ENCODE measurements at regions not wholly inside any gene's neighbourhood (a gene's known extent, or its start where the extent isn't known, plus 50 kb on each side); places are given as distances from the start of the nearest gene placed in this dataset.
"Not testable (repeated sequence)": the region's sequence is repeated elsewhere in the genome, so short reads cannot be mapped to it uniquely, and the experiment has no call there.

DNA sequence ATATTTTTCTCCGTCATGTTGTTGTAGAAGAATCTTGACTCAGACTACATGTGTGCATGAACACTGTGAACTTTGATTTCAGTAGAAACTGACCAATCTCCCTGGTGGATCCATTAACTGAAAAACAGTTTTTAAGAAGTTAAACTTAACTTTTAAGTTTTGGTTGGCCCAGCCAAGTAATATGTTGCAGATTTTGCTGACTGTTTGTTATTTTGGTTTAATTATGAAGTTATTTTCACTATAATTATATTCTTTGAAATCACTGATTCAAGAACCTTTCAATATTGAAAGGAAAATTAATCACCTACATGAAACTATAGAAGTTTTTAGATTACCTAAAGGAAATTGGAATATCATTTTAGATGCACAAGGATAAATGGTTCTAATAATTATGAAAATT, 373.6 kb upstream of the COX7C start:
- no peak for DNase-seq

- DNase-seq: no peak
Observed at GRCh38 chr5:86257871-86258270, 359.9 kb upstream of the COX7C start.

- DNase-seq: not testable (repeated sequence)
Observed at GRCh38 chr5:86284400-86285190, 333.1 kb upstream of the COX7C start.

DNA sequence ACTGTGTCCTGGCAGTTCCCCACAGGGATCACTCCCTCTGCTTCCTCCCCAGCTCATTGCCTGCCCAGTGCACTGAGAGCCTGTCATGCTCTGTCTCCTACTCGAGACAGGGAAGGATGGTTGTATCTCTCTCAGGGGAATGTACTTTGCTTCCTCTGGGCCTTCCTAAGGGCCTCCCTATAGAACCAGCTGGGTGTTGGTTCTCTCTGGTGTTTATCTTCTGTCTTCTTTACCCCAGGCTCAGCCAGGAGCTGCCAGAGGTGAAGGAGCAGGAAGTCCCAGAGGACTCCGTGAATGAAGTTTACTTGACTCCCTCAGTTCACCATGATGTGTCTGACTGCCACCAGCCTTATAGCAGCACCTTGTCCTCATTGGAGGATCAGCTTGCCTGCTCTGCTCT, 330.3 kb upstream of the COX7C start:
- DNase-seq: not testable (repeated sequence)

DNA sequence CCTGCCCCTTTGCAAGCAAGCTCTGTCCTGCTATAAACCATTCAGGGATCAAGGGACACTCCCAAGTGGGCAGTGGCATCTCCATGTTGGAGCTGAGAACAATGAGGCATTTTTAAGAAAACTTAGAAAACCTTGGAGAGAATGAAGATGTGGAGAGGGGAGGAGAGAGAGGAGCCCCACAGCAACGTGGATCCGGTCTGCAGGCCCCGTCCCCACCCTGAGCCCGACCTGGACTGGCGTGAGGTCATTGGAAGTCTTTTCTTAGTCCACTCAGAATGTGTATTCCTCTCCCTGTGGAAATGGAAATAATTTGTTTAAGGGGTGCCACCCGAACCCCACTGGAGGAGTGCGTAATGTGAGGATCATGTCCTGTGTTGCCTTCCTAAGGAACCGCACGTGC, 328.0 kb upstream of the COX7C start:
- not testable (repeated sequence) for DNase-seq

DNA sequence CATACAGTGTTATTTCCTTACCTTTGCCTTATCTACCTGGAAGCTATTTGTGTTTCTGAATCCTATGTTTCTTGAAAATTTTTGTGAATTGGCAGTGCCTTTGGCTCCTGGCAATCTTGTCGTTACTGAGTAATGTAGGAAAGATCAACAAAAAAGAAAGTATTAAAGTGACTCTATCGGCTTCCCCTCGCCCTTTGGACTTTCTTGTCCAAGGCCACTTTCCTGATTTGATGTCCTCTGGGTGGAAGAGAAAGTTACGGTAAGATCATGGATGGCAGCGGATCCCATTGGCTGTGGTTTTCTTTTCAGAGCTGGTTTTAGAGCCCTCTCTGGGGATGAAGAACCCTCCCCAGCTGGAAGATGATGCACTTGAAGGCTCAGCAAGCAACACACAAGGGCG, 324.9 kb upstream of the COX7C start:
- DNase-seq: not testable (repeated sequence)

DNA sequence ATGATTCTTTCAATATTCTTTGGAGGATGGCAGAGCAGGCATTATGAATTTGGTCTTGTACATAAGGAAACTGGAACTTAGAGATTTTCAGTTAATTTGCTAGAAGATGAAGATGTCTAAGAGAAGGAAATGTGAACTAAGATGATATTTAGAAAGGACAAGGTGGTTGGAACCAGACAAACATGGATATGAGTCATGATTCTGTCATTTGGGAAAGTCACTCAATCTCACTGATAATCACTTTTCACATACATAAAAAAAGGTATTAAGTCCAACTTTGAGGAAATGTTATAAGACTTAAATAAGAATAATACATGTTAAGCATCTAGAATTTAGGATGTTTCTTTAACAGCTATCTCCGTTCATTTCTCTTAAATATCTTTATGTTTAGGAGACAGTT, 315.1 kb upstream of the COX7C start:
- not testable (repeated sequence) for DNase-seq

GRCh38 chr5:86305050-86305449, 312.7 kb upstream of the COX7C start:
- DNase-seq: not testable (repeated sequence)

GRCh38 chr5:86314951-86315350, 302.8 kb upstream of the COX7C start:
- DNase-seq: no peak

DNA sequence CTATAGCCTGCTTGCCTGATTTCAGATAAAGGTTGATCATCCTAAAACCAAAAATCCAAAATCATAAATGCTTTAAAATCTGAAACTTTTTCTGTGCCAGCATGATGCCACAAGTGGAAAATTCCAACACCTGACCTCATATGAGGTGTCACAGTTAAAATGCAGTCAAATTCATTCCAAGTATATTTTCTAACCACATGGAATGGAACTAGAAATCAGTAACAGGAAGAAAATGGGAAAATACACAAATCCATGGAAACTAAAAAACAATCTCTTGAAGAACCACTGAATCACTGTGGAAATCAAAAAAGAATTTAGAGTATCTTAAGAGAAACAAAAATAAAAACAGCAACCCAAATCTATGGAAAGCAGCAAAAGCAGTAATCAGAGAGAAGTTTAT, 297.5 kb upstream of the COX7C start:
- DNase-seq: no peak

DNA sequence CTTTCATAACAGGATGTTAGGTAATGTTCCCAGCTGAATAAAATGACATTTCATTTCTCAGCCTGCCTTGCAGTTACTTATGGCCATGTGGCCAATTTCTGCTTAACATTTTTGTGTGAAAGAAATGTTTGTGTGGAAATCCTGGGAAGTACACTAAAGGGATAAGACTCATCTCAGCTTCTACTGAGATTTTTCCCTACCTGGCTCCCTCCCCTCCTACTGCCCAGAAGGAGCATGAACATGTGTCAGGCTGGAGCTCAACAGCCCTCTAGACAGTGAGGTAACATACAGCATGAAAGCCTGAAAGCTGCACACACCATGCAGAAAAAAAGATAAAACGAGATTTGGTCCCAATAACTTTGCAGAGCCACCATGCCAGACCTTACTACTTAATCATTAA, 288.4 kb upstream of the COX7C start:
- no peak for DNase-seq

- DNase-seq: no peak
Observed at GRCh38 chr5:86330736-86331135, 287.0 kb upstream of the COX7C start.

DNA sequence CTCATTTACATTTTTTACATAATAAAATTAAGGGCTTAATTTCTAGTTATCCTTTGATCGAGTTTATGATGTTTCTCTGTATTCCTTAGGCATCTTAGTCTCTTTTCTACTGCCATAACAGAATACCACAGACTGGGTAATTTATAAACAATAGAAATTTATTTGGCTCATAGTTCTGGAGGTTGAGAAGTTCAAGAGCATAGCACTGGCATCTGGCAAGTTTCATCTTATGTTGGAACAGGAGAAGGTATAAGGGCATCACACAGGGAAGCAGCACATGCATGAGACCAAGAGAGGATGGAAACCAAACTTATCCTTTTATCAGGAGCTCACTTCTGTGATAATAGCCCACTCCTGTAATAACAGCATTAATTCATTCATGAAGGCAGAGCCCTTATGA, 284.9 kb upstream of the COX7C start:
- no peak for DNase-seq

DNA sequence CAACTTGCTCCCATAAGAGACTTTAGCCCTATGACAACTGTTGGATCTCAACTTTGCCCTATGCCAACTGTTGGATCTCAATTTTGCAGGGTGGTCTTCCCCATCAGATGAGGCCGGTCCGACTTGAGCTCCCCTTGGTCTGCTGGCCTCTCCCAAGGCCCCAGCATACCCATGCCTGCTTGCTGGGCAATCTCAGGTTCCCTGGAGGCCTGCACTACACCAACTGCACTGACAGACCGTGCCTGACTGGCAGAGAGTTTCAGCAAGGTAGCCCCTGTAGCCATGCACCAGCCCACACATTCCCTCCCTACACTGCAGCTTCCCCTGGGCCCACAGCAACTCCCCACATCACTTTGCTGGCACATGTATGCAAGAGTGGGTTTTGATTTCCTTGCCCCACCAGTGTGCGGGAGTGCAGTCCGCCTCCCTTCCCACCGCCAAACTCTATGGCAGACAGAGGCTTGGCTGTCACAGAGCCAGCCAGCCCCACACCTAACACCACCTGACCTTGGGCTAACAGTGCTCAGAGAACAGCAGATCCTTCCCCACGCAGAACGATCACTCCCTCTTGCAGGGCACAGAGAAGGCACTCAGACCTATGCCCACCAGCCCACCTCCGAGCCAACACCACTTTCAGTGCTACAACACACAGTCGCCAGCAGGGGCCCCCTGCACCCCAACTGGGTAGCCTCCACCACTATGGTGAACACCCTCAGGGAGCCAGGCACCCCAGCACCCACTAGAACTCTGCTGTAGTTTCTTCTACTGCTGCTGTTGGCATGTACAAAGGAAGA, 279.9 kb upstream of the COX7C start:
- DNase-seq: no peak

- no peak for DNase-seq
Observed at GRCh38 chr5:86354664-86355063, 263.1 kb upstream of the COX7C start.

- DNase-seq: no peak
Observed at GRCh38 chr5:86360801-86361200, 256.9 kb upstream of the COX7C start.

GRCh38 chr5:86371061-86371460, 246.7 kb upstream of the COX7C start:
- no peak for DNase-seq

DNA sequence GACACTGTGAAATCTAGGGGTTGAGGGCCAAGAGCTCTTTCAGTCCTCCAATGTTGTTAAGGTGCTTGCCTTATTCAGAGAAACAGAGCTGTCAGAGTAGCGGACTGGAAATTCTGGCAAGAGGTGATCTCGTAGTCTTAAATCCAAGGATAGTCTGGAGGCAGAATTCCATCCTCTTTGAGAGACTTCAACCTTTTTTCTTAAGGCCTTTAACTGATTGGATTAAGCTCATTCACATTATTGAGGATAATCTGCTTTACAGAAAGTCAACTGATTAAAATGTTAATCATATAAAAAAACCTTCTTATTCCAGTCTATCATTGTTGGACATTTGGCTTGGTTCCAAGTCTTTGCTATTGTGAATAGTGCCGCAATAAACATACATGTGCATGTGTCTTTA, 243.1 kb upstream of the COX7C start:
- DNase-seq: no peak

DNA sequence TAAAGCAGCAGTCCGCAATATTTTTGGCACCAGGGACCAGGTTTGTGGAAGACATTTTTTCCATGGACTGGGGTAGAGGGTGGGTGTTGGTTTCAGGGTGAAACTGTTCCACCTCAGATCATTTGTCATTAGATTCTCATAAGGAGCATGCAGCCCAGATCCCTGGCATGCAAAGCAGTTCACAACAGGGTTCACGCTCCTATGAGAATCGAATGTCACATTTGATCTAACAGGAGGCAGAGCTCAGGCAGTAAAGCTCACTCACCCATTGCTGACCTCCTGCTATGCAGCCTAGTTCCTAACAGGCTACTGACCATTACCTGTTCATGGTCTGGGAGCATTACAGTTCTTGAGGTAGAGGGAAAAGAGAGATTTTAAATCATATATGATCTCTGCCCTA, 241.5 kb upstream of the COX7C start:
- DNase-seq: no peak

- DNase-seq: no peak
Observed at GRCh38 chr5:86403190-86403589, 214.6 kb upstream of the COX7C start.

GRCh38 chr5:86404256-86404655, 213.5 kb upstream of the COX7C start:
- DNase-seq: no peak

GRCh38 chr5:86407711-86408110, 210.0 kb upstream of the COX7C start:
- DNase-seq: no peak

DNA sequence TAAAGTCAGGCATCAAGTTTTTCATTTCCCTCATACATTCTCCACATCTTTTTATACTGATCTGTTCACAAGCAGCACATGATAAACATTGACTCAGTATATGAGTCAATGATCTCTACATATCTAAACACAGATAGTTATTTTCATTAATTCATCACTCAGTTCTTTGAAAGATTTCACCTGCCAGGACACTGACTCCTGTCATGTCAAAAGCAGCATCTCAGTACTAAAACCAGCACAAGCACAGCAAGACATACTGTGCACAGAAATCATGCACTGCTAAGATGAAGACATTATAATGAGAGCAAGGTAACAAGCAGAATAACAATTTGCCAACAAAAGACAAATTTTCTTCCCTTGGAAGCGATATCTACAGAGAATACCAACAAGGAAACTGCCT, 206.1 kb upstream of the COX7C start:
- DNase-seq: no peak

DNA sequence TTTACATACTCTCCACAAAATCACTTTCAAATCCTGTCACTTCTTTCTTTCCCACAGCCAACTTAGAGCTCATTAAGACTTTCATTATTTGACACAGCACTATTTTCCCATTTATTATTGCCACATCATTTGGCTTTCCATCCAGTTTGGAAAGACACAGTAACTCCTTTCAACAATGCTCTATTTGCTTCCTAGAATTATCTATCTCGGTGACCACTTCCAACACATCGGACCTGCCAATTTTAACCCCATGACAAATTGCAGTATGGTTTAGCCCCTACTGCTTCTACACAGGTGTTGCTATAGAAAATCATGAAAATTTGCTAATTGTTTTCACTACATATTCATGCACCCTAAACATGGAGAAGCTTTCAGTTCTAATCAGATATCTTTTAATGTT, 190.6 kb upstream of the COX7C start:
- no peak for DNase-seq

Data from occipital lobe (tissue), 1 donor.